K562 (cell line): ENCODE measurements at regions not wholly inside any gene's neighbourhood (a gene's known extent, or its start where the extent isn't known, plus 50 kb on each side); places are given as distances from the start of the nearest gene placed in this dataset.

Experiments
- ATAC-seq: fragments of 200-7000 bp; cut with Tn5 transposase; 3 replicates; pipeline ENCODE4 v1.9.1; 2020; ENCODE audit warnings: moderate library complexity
- BruUV-seq: library from RNA; stranded (reverse); fragments of 400-500 nt; replicated peaks from 2 replicates; lab custom pipeline; 2021; lab: Mats Ljungman, UMichigan
- CTCF ChIA-PET: fragments of 300-600 bp; formaldehyde crosslinking; extraction: SDS; loops from one replicate; lab custom pipeline; 2021; ENCODE audit warnings: low intra/inter-chr PET ratio; lab: Yijun Ruan, JAX
- POLR2A ChIA-PET: fragments of 300-600, 350-650 bp; sonication (Branson Sonifier 250); formaldehyde crosslinking; extraction: SDS; loops from one replicate; lab custom pipeline; 2021; ENCODE audit warnings: antibody characterized with exemption, inconsistent platforms; lab: Yijun Ruan, JAX
- DNase-seq, 4 experiments: peaks; one replicate each; pipeline versions ENCODE4 v3.0.0 to v3.0.0-alpha.2; 2011 to 2018; ENCODE audit warnings: low spot score in 3 of 4, mixed read lengths in 3 of 4; ENCODE audit errors: extremely low read depth in 1 of 4
- FAIRE-seq: peaks from 2 replicates; lab custom pipeline; 2011; peaks lifted over from hg19 to GRCh38; lab: Jason Lieb, UNC
- H2AFZ ChIP-seq: 2 replicates; pipeline ENCODE4 v1.6.0; 2011; ENCODE audit warnings: low read depth, low read length, control low read depth, inconsistent platforms
- H3K27ac ChIP-seq: fragments of 200-600 bp; 3 replicates; pipeline ENCODE4 v1.8.0; 2011; ENCODE audit warnings: low read depth, mild to moderate bottlenecking, control low read depth, inconsistent platforms, low read length, moderate library complexity, mixed read lengths; ENCODE audit errors: extremely low read depth
- H3K27me3 ChIP-seq, 2 experiments: fragments of 300-600 bp in 1 of 2; 2 replicates in 1 of 2; 3 replicates in 1 of 2; pipeline versions ENCODE4 v1.6.0 to v1.8.0; 2011; ENCODE audit warnings: inconsistent platforms in 2 of 2, low read length in 2 of 2, mild to moderate bottlenecking in 1 of 2, mixed read lengths in 1 of 2, moderate library complexity in 1 of 2; ENCODE audit not compliant: control insufficient read depth in 2 of 2, insufficient read depth in 2 of 2
- H3K36me3 ChIP-seq: fragments of 300-600 bp; 3 replicates; pipeline ENCODE4 v1.8.0; 2011; ENCODE audit warnings: mild to moderate bottlenecking, low read length, inconsistent platforms; ENCODE audit not compliant: control insufficient read depth, insufficient read depth
- H3K4me1 ChIP-seq, 2 experiments: fragments of 200-600 bp in 1 of 2; replicated peaks in 1 of 2; 2 replicates in 1 of 2; 3 replicates in 1 of 2; pipeline versions ENCODE4 v1.5.1 to v1.8.0; 2011; ENCODE audit warnings: inconsistent platforms in 2 of 2, low read length in 2 of 2, mild to moderate bottlenecking in 1 of 2, mixed read lengths in 1 of 2, moderate library complexity in 1 of 2; ENCODE audit not compliant: control insufficient read depth in 2 of 2, insufficient read depth in 2 of 2
- H3K4me2 ChIP-seq: 2 replicates; pipeline ENCODE4 v1.6.1; 2011; ENCODE audit warnings: low read length, control low read depth, inconsistent platforms, mixed read lengths; ENCODE audit not compliant: insufficient read depth
- H3K4me3 ChIP-seq: fragments of 200-600 bp; sonication (generic), shearing (Covaris generic); 2 replicates; pipeline ENCODE4 v1.5.1; 2016; ENCODE audit warnings: control low read depth, inconsistent platforms
- H3K79me2 ChIP-seq: fragments of 200-600 bp; 3 replicates; pipeline ENCODE4 v1.8.0; 2011; ENCODE audit warnings: low read length, inconsistent platforms; ENCODE audit not compliant: control insufficient read depth, insufficient read depth
- H3K9ac ChIP-seq, 2 experiments: 2 replicates each; pipeline versions ENCODE4 v1.6.0 to v1.6.1; 2011; ENCODE audit warnings: low read depth in 2 of 2, low read length in 2 of 2, control low read depth in 1 of 2, inconsistent platforms in 1 of 2, mild to moderate bottlenecking in 1 of 2, mixed read lengths in 1 of 2; ENCODE audit not compliant: insufficient read depth in 1 of 2
- H3K9me1 ChIP-seq: one replicate; pipeline ENCODE4 v1.6.0; 2011; ENCODE audit warnings: inconsistent platforms, mild to moderate bottlenecking, low read length, moderate library complexity; ENCODE audit not compliant: control insufficient read depth, insufficient read depth
- H3K9me3 ChIP-seq: replicated peaks from 2 replicates; pipeline ENCODE4 v1.5.1; 2011; ENCODE audit warnings: low read depth, low read length, inconsistent platforms; ENCODE audit not compliant: control insufficient read depth, insufficient read depth
- H4K20me1 ChIP-seq: replicated peaks from 2 replicates; pipeline ENCODE4 v1.6.1; 2011; ENCODE audit warnings: low read length, inconsistent platforms, mixed read lengths; ENCODE audit not compliant: control insufficient read depth, insufficient read depth
- ATF6 ChIP-seq: sonication (generic); formaldehyde crosslinking; IDR thresholded peaks from 2 replicates; pipeline ENCODE4 v1.4.0; 2020; ENCODE audit warnings: mild to moderate bottlenecking, missing genetic modification reagents
- CHAMP1 ChIP-seq: fragments of 450-650 bp; IDR thresholded peaks from 2 replicates; pipeline ENCODE4 v1.6.1; 2016; ENCODE audit warnings: mild to moderate bottlenecking
- DPF2 ChIP-seq: fragments of 450-650 bp; IDR thresholded peaks from 2 replicates; pipeline ENCODE4 v1.6.1; 2016
- GTF2E2 ChIP-seq: fragments of 200-800 bp; sonication (Bioruptor generic); IDR thresholded peaks from 2 replicates; pipeline ENCODE4 v1.6.1; 2016; ENCODE audit warnings: missing genetic modification characterization, missing compliant biosample characterization
- LEF1 ChIP-seq: fragments of 450-650 bp; IDR thresholded peaks from 2 replicates; pipeline ENCODE4 v1.6.1; 2016; ENCODE audit warnings: mild to moderate bottlenecking
- MED1 ChIP-seq: sonication (generic); formaldehyde crosslinking; IDR thresholded peaks from 2 replicates; pipeline ENCODE4 v1.8.1; 2023; ENCODE audit warnings: missing genetic modification reagents, borderline replicate concordance
- NKRF ChIP-seq: fragments of 450-650 bp; IDR thresholded peaks from 2 replicates; pipeline ENCODE4 v1.6.1; 2016; ENCODE audit warnings: borderline replicate concordance
- SMARCB1 ChIP-seq: IDR thresholded peaks from 2 replicates; pipeline ENCODE4 v1.6.1; 2011; ENCODE audit warnings: improper control_type of control experiment, low read depth; ENCODE audit not compliant: insufficient read length
- SRSF9 ChIP-seq: fragments of 200-400 bp; formaldehyde crosslinking; IDR thresholded peaks from 2 replicates; pipeline ENCODE4 v1.6.1; 2017; ENCODE audit warnings: low read depth, low read length, borderline replicate concordance
- TEAD1 ChIP-seq, 2 experiments: fragments of 450-650 bp in 1 of 2; sonication (generic) in 1 of 2; formaldehyde crosslinking; IDR thresholded peaks; 2 replicates each; pipeline versions ENCODE4 v1.4.0 to v1.8.0; 2020 to 2022; ENCODE audit warnings: mild to moderate bottlenecking in 2 of 2, missing genetic modification reagents in 1 of 2
- ZBTB2 ChIP-seq: fragments of 450-650 bp; IDR thresholded peaks from 2 replicates; pipeline ENCODE4 v1.6.1; 2016; ENCODE audit warnings: antibody characterized with exemption
- WGBS: fragments of 100-300 bp; shearing (Covaris generic); methylation state at CpG from one replicate; pipeline ENCODE4 v1.1.6; 2016; ENCODE audit warnings: low coverage, mixed read lengths; ENCODE audit not compliant: insufficient coverage; ENCODE audit errors: missing lambda C conversion rate; 5-methylcytosine and 5-hydroxymethylcytosine counted together
- in situ Hi-C: fragments of 300-500 bp; cut with MboI; formaldehyde crosslinking; loops from 4 replicates; pipeline ENCODE4 v1.15.0; 2018; ENCODE audit warnings: inconsistent platforms, mixed read lengths
- intact Hi-C: fragments of 100-400 bp; cut with micrococcal nuclease; formaldehyde crosslinking; loops from 2 replicates; pipeline ENCODE4 v1.14.2; 2022
- TF ChIP-seq, protein P1 (sequence below): fragments of 150-350 bp; conservative IDR thresholded peaks from 2 replicates; pipeline ENCODE4 v1.6.1; 2014; ENCODE audit warnings: low read length

DNA sequence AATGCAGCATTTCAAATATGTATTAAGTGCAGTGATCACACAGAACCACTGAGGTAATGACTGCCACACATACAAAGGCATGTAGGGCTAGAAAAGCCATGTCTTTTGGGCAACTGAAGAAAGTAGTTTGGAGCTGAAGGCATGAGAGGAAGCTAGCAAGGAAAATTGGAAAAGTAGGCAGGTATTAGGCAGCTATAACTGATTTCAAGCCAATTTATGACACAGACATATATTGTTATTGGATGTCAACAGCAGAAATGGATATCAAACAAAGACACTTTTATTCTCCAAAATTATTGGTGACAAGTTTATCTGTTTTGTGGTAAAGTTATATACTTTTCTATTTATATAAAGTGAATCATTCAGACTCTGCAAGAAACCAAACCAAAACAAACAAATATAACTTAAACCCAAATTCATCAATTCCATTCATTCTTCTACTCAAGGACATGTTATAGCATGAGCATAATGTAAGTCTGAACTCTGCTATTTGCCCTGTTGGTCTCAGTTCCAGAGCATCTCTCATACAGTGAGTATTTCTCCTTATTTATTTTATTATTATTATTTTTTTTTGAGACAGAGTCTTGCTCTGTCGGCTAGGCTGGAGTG, 307.4 kb upstream of the COL8A1 start:
- no peak overlapping the region for H3K9ac ChIP-seq
- in situ Hi-C loops: no loop called here
- no peaks in the 10 kb centered on the region for H3K36me3 ChIP-seq
- intact Hi-C loops: no loop called here
- no peak overlapping the region for H3K4me2 ChIP-seq
- H2AFZ ChIP-seq: no peak overlapping the region
- H3K4me3 ChIP-seq: no peak overlapping the region
- no TSS peak for BruUV-seq
- no peak overlapping the region for H3K27ac ChIP-seq
- POLR2A ChIA-PET: no interaction called here
- no peaks in the 10 kb centered on the region for H4K20me1 ChIP-seq
- H3K27me3 ChIP-seq: no peaks in the 10 kb centered on the region
- whole genome bisulfite sequencing: 17% methylated on average over 1 of the region's 1 CpG
- DNase-seq: no peak
- FAIRE-seq: no peak
- no peaks in the 10 kb centered on the region for H3K4me1 ChIP-seq
- CTCF ChIA-PET: no interaction called here
- no peaks in the 10 kb centered on the region for H3K9me1 ChIP-seq
- no peaks in the 10 kb centered on the region for H3K79me2 ChIP-seq
- TF ChIP-seq SRSF9 (no peak), TEAD1 (CRISPR knock-in tag; IDR thresholded peaks at IDR 0.05) (no peak), MED1 (CRISPR knock-in tag) (no peak), ATF6 (CRISPR knock-in tag) (no peak), NKRF (no peak), LEF1 (no peak), DPF2 (no peak), ZBTB2 (no peak), GTF2E2 (tag) (no peak), SMARCB1 (no peak), CHAMP1 (no peak)
- TF ChIP-seq, protein P1, sequence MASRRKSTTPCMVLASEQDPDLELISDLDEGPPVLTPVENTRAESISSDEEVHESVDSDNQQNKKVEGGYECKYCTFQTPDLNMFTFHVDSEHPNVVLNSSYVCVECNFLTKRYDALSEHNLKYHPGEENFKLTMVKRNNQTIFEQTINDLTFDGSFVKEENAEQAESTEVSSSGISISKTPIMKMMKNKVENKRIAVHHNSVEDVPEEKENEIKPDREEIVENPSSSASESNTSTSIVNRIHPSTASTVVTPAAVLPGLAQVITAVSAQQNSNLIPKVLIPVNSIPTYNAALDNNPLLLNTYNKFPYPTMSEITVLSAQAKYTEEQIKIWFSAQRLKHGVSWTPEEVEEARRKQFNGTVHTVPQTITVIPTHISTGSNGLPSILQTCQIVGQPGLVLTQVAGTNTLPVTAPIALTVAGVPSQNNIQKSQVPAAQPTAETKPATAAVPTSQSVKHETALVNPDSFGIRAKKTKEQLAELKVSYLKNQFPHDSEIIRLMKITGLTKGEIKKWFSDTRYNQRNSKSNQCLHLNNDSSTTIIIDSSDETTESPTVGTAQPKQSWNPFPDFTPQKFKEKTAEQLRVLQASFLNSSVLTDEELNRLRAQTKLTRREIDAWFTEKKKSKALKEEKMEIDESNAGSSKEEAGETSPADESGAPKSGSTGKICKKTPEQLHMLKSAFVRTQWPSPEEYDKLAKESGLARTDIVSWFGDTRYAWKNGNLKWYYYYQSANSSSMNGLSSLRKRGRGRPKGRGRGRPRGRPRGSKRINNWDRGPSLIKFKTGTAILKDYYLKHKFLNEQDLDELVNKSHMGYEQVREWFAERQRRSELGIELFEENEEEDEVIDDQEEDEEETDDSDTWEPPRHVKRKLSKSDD: no peak
- no peaks in the 10 kb centered on the region for H3K9me3 ChIP-seq
- ATAC-seq: no peak
